ENCODE measurements at regions not wholly inside any gene's neighbourhood (a gene's known extent, or its start where the extent isn't known, plus 50 kb on each side); places are given as distances from the start of the nearest gene placed in this dataset.

DNA sequence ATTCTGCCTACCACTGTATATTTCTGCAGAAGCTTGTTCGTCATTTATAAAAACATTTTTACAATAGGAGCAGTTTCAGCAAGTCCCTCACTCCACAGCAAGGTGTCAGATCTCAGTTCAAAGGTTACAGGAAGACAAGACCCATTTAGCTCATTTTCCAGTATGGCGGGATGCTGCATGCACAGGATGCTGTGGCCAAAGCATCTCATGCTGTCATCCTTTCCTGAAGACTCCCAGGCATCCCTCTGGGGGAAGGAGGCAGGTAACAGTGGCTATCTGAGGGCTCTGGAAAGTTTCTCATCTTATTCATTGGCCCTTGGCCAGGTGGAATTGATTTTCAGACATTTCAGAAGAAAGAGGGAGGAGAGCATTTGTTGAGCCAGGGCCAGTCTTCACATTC is 539.3 kb upstream of the CDH5 start:
- H3K27me3 ChIP-seq (ENCODE audit: insufficient read depth, low read length), result peaks cover 2% of the 10 kb centered on the region
- Mint-ChIP-seq H3K4me1 (ENCODE audit: low read depth, unreplicated experiment) (no peaks in the 10 kb centered on the region), H3K27ac (ENCODE audit: unreplicated experiment) (no peak overlapping the region), H3K36me3 (ENCODE audit: low read depth, unreplicated experiment) (no peaks in the 10 kb centered on the region), H3K27me3 (ENCODE audit: low read depth, unreplicated experiment) (peaks cover 27% of the 10 kb centered on the region), H3K4me3 (ENCODE audit: unreplicated experiment) (no peak overlapping the region), H3K9me3 (ENCODE audit: unreplicated experiment) (no peaks in the 10 kb centered on the region)
- H2AFZ ChIP-seq (ENCODE audit: low read depth, low read length), result no peak overlapping the region
- no peaks in the 10 kb centered on the region for H4K20me1 ChIP-seq (ENCODE audit: insufficient read depth, low read length)
- H3K4me1 ChIP-seq (ENCODE audit: insufficient read depth, low read length), result no peaks in the 10 kb centered on the region
- no peak overlapping the region for H3K4me3 ChIP-seq (ENCODE audit: insufficient read depth, low read depth, low read length)
- no peaks in the 10 kb centered on the region for H3K79me2 ChIP-seq (ENCODE audit: insufficient read depth, low read length)
- H3K9ac ChIP-seq (ENCODE audit: low read length), result no peak overlapping the region
- no peaks in the 10 kb centered on the region for H3K36me3 ChIP-seq (ENCODE audit: insufficient read depth, low read length)
- no peaks in the 10 kb centered on the region for H3K9me3 ChIP-seq (ENCODE audit: insufficient read depth, low read depth, low read length)
- no peak overlapping the region for H3K27ac ChIP-seq (ENCODE audit: low read depth, low read length)
- H3K4me2 ChIP-seq (ENCODE audit: low read length), result no peak overlapping the region
- no peak for TF ChIP-seq EZH2 (IDR thresholded peaks at IDR 0.05; ENCODE audit: insufficient read depth, low read length)
- TF ChIP-seq, protein P1, sequence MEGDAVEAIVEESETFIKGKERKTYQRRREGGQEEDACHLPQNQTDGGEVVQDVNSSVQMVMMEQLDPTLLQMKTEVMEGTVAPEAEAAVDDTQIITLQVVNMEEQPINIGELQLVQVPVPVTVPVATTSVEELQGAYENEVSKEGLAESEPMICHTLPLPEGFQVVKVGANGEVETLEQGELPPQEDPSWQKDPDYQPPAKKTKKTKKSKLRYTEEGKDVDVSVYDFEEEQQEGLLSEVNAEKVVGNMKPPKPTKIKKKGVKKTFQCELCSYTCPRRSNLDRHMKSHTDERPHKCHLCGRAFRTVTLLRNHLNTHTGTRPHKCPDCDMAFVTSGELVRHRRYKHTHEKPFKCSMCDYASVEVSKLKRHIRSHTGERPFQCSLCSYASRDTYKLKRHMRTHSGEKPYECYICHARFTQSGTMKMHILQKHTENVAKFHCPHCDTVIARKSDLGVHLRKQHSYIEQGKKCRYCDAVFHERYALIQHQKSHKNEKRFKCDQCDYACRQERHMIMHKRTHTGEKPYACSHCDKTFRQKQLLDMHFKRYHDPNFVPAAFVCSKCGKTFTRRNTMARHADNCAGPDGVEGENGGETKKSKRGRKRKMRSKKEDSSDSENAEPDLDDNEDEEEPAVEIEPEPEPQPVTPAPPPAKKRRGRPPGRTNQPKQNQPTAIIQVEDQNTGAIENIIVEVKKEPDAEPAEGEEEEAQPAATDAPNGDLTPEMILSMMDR (IDR thresholded peaks at IDR 0.05; ENCODE audit: insufficient read depth, low read depth, low read length), result no peak
- DNase-seq (ENCODE audit: low read depth), result no peak
- no peak for FAIRE-seq

DNA sequence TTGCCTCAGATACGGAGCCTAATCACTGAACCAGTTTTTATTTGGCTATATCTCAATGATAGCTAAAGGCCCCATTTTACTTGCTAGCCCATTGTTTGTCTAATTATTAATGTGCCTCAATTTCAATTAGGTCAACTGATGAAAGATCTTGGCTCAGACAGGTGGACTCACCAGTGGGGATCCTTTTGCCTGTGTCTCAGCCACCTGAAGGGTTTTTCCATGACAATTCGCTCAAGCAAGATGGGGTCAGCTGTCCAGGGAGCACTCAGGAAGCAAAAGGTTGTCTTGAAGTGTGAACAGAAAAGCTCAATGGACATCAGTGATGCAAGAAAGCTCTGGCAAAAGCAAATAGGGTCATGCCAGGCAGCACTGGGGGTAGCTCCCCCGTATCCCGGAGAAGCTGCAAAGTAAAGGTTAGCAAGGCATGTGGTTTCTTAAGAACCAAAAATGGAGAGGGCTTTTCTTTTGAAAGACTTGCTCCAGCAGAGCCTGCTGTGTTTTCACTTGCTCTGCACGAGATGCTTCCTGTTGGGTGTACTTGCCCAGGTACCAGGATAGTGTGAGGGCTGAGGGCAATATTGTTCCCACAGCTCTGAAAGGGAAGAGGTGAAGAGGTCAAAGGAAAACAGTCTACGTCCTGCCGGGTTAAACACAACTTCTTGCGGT is 541.2 kb upstream of the CDH5 start:
- no peak for TF ChIP-seq EZH2 (IDR thresholded peaks at IDR 0.05; ENCODE audit: insufficient read depth, low read length)
- TF ChIP-seq, protein P1 (IDR thresholded peaks at IDR 0.05; ENCODE audit: insufficient read depth, low read depth, low read length), result no peak
- Histone ChIP-seq H3K4me3 (ENCODE audit: insufficient read depth, low read depth, low read length) (no peak overlapping the region), H3K4me1 (ENCODE audit: insufficient read depth, low read length) (no peaks in the 10 kb centered on the region), H3K9me3 (ENCODE audit: insufficient read depth, low read depth, low read length) (no peaks in the 10 kb centered on the region), H3K9ac (ENCODE audit: low read length) (no peak overlapping the region), H3K36me3 (ENCODE audit: insufficient read depth, low read length) (no peaks in the 10 kb centered on the region), H3K27me3 (ENCODE audit: insufficient read depth, low read length) (peaks cover 2% of the 10 kb centered on the region), H4K20me1 (ENCODE audit: insufficient read depth, low read length) (no peaks in the 10 kb centered on the region), H3K4me2 (ENCODE audit: low read length) (no peak overlapping the region), H3K79me2 (ENCODE audit: insufficient read depth, low read length) (no peaks in the 10 kb centered on the region), H2AFZ (ENCODE audit: low read depth, low read length) (no peak overlapping the region), H3K27ac (ENCODE audit: low read depth, low read length) (no peak overlapping the region)
- Mint-ChIP-seq H3K36me3 (ENCODE audit: low read depth, unreplicated experiment) (no peaks in the 10 kb centered on the region), H3K27me3 (ENCODE audit: low read depth, unreplicated experiment) (peaks cover 27% of the 10 kb centered on the region), H3K4me1 (ENCODE audit: low read depth, unreplicated experiment) (no peaks in the 10 kb centered on the region), H3K9me3 (ENCODE audit: unreplicated experiment) (peaks cover 3% of the 10 kb centered on the region), H3K4me3 (ENCODE audit: unreplicated experiment) (no peak overlapping the region), H3K27ac (ENCODE audit: unreplicated experiment) (no peak overlapping the region)
- DNase-seq (ENCODE audit: low read depth), result no peak
- no peak for FAIRE-seq

DNA sequence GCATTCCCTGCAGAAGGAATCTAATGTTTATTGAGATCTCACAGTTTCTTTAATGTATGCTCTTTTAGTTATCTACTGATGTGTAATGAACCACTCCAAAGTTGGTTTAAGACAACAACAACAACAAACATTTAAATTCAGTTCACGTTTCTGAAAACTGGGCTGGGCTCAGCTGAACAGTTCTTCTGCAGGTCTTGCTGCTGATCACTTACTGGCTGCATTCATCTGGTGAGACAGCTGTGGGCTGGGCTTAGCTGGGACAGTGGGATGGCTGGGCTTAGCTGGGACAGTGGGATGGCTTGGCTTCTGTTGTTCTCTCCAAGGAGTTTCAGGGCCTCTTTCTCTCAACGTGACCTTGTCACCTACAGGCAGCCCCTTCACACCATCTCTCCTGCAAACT is 544.3 kb upstream of the CDH5 start:
- Histone ChIP-seq H3K4me2 (ENCODE audit: low read length) (no peak overlapping the region), H3K9me3 (ENCODE audit: insufficient read depth, low read depth, low read length) (no peaks in the 10 kb centered on the region), H3K4me1 (ENCODE audit: insufficient read depth, low read length) (no peaks in the 10 kb centered on the region), H3K27ac (ENCODE audit: low read depth, low read length) (no peak overlapping the region), H3K79me2 (ENCODE audit: insufficient read depth, low read length) (no peaks in the 10 kb centered on the region), H2AFZ (ENCODE audit: low read depth, low read length) (no peak overlapping the region), H3K9ac (ENCODE audit: low read length) (no peak overlapping the region), H3K36me3 (ENCODE audit: insufficient read depth, low read length) (no peaks in the 10 kb centered on the region), H3K4me3 (ENCODE audit: insufficient read depth, low read depth, low read length) (no peak overlapping the region), H4K20me1 (ENCODE audit: insufficient read depth, low read length) (no peaks in the 10 kb centered on the region), H3K27me3 (ENCODE audit: insufficient read depth, low read length) (peaks cover 2% of the 10 kb centered on the region)
- Mint-ChIP-seq H3K9me3 (ENCODE audit: unreplicated experiment) (peaks cover 3% of the 10 kb centered on the region), H3K27ac (ENCODE audit: unreplicated experiment) (no peak overlapping the region), H3K4me1 (ENCODE audit: low read depth, unreplicated experiment) (no peaks in the 10 kb centered on the region), H3K36me3 (ENCODE audit: low read depth, unreplicated experiment) (no peaks in the 10 kb centered on the region), H3K27me3 (ENCODE audit: low read depth, unreplicated experiment) (peaks cover 22% of the 10 kb centered on the region), H3K4me3 (ENCODE audit: unreplicated experiment) (no peak overlapping the region)
- DNase-seq (ENCODE audit: low read depth) (no peak), FAIRE-seq (no peak)
- no peak for TF ChIP-seq EZH2 (IDR thresholded peaks at IDR 0.05; ENCODE audit: insufficient read depth, low read length)
- TF ChIP-seq, protein P1 (IDR thresholded peaks at IDR 0.05; ENCODE audit: insufficient read depth, low read depth, low read length), result no peak
